NOMO-1 (cell line): ENCODE measurements at regions not wholly inside any gene's neighbourhood (a gene's known extent, or its start where the extent isn't known, plus 50 kb on each side); places are given as distances from the start of the nearest gene placed in this dataset.
"Not testable (repeated sequence)": the region's sequence is repeated elsewhere in the genome, so short reads cannot be mapped to it uniquely, and the experiment has no call there.

Experiments
- DNase-seq, 2 experiments: peaks; one replicate each; lab custom pipeline; 2025; ENCODE audit not compliant: unreplicated experiment in 2 of 2; lab: John Stamatoyannopoulos, UW

- no peak for DNase-seq
These were observed 147.0 kb downstream of the SOX4 start for GRCh38 chr6:21740376-21741124.

- DNase-seq, result no peak
These were observed 147.9 kb downstream of the SOX4 start for GRCh38 chr6:21741221-21742109.

- no peak for DNase-seq
These were observed 148.7 kb downstream of the SOX4 start for GRCh38 chr6:21742238-21742660.

GRCh38 chr6:21744331-21744730, 150.8 kb downstream of the SOX4 start:
- no peak for DNase-seq

- no peak for DNase-seq
These were observed 152.2 kb downstream of the SOX4 start for GRCh38 chr6:21745543-21746337.

GRCh38 chr6:21747441-21747840, 153.9 kb downstream of the SOX4 start:
- no peak for DNase-seq

GRCh38 chr6:21748343-21749056, 154.9 kb downstream of the SOX4 start:
- DNase-seq, result no peak

- no peak for DNase-seq
These were observed 156.2 kb downstream of the SOX4 start for GRCh38 chr6:21749754-21750153.

DNA sequence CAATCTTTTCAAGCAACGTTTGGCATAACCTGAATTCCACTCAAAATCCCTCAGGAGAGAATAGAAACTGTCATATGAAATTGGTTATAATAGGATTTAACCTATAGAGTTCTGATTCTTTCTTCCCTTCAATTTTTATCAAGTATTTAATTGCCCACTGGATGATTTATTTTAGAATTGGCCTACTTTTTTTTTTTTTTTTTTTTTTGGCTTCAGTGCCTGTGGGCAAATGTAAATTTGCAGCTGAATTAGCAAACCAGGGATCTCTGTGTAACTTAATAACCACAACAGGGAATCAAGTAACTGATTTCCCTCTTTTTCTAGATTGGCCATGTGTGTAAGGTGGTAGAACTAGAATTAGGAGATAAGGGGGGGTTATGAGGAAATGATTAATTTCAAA, 157.0 kb downstream of the SOX4 start:
- no peak for DNase-seq

DNA sequence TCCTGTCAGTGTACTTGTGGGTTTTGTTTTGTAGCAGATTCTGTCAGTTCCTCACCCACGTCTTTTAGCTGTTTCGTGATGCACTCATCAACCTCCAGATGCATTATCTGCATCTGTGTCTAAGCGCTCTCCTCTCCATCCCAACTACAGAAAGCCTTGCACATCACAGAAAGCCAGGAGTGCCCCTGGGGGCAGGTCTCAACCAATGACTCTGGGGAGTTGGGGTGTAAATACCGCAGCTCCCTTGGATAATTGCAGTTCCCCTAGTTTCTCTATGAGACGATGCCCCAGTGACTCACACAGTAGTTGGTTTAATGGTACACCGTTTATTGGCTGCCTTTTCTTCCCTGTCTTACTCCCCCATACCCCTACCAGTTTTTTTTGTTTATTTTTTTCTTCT, 158.1 kb downstream of the SOX4 start:
- no peak for DNase-seq

DNA sequence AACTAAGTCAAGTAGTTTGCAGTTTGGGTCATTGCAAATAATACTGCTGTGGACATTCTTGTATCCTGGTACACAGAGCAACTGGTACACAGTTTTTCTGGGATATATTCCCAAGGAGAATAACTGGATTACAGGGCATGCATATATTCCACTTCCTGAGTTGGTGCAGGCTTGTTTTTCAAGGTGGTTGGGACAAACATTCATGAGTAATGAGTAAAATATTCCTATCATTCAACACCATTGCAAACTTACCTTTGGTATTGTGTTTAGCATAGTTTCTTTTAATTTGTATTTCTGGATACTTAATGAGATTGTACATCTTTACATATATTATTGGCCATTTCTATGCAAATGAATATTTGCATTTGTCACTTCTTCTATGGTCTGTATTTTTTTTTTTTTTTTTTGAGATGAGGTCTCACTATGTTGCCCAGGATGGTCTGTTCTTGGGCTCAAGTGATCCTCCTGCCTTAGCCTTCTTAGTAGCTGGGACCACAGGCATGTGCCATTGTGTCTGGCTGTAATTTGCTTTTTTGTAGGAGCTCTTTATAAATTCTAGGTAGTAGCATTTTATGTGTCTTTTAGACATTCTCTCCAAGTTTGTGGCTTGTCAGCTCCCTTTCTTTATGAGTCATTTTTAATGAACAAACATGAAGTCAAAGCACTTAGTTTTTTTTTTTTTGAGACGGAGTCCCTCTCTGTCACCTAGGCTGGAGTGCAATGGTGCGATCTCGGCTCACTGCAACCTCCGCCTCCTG, 158.7 kb downstream of the SOX4 start:
- DNase-seq, result no peak

- no peak for DNase-seq
These were observed 159.9 kb downstream of the SOX4 start for GRCh38 chr6:21753241-21754108.

DNA sequence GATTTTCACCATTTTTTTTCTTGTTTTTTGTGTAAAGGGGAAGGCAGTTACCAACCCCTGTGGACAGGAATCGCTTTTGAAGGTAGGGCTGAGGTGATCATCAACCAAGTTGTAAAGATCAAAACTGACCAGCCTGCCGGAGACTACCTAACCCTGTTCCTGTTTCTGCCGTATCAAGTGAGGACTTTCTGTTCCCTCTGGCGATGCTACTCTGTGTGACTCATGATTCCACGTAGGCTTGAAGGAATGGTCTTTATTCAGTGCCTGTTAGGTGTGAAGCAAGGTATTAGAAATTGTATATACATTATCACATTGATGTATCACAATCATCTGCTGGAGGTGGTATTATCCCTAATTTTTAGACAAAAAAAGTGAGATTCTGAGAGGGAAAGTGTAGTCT, 161.3 kb downstream of the SOX4 start:
- no peak for DNase-seq

DNA sequence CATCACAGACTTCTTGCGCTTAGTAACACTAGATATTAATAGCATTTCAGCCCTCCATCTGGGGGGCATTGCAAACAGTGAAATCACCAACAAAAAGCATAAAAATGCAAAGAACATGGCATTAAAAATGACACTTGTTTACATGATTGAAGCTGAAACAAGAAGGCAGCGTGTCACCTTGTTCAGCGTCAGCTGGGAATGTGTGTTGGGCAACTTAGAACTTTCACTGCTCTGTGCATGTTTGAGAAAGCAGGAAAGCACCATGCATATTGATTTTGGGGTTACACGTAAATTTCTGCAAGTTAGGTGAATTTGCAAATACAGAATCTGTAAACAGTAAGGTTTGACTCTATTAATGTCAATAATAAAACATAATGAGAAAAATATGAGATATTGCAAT, 162.9 kb downstream of the SOX4 start:
- DNase-seq, result no peak

- DNase-seq, result not testable (repeated sequence)
These were observed 163.8 kb downstream of the SOX4 start for GRCh38 chr6:21757392-21757791.

DNA sequence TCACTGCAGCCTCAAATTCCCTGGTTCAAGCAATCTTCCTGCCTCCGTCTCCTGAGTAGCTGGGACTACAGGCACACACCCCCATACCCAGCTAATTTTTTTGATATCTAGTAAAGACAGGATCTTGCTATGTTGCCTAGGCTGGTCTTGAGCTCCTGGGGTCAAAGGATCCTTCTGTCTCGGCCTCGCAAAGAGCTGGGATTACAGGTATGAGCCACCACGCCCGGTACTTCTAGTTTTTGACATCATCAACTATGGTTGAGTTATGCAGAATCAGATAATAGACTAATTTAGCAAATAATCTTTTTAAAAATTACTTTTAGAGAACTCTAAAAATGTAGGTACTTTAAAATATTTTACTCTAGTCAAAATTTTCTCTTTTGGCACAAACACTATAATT, 166.2 kb downstream of the SOX4 start:
- DNase-seq, result no peak

DNA sequence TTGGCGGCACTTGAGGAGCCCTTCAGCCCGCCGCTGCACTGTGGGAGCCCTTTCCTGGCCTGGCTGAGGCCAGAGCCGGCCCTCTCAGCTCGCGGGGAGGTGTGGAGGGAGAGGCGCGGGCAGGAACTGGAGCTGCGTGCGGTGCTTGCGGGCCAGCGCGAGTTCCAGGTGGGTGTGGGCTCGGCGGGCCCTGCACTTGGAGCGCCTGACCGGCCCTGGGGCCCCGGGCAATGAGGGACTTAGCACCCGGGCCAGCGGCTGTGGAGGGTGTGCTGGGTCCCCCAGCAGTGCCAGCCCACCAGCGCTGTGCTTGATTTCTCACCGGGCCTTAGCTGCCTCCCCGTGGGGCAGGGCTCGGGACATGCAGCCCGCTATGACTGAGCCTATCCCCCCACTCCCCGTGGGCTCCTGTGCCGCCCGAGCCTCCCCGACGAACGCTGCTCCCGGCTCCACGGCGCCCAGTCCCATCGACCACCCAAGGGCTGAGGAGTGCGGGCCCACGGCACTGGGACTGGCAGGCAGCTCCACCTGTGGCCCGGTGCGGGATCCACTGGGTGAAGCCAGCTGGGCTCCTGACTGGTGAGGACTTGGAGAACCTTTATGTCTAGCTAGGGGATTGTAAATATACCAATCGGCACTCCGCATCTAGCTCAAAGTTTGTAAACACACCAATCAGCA, 167.6 kb downstream of the SOX4 start:
- not testable (repeated sequence) for DNase-seq

- DNase-seq, result no peak
These were observed 171.4 kb downstream of the SOX4 start for GRCh38 chr6:21764989-21765388.
